ENCODE measurements at regions not wholly inside any gene's neighbourhood (a gene's known extent, or its start where the extent isn't known, plus 50 kb on each side); places are given as distances from the start of the nearest gene placed in this dataset.
"Not testable (repeated sequence)": the region's sequence is repeated elsewhere in the genome, so short reads cannot be mapped to it uniquely, and the experiment has no call there.

DNA sequence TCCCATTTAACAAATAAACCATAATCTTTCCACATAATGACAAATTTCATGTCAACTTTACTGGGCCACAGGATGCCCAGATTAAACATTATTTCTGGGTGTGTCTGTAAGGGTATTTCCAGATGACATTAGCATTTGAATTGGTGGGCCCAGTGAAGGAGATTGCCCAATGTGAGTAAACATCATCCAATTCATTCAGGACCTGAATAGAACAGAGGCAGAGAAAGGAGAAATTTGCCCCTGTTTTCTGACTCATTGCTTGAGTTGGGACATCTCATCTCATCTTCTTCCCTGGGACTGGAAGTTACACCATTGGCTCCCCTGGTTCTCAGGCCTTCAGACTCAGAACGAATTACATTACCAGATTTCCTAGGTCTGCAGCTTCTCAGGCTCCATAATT lies 142.9 kb downstream of the TPBG start:
- in situ Hi-C loops (cut with HindIII; ENCODE audit: low sequenced_read_pairs) = no loop called here
- TF ChIP-seq, protein P1, sequence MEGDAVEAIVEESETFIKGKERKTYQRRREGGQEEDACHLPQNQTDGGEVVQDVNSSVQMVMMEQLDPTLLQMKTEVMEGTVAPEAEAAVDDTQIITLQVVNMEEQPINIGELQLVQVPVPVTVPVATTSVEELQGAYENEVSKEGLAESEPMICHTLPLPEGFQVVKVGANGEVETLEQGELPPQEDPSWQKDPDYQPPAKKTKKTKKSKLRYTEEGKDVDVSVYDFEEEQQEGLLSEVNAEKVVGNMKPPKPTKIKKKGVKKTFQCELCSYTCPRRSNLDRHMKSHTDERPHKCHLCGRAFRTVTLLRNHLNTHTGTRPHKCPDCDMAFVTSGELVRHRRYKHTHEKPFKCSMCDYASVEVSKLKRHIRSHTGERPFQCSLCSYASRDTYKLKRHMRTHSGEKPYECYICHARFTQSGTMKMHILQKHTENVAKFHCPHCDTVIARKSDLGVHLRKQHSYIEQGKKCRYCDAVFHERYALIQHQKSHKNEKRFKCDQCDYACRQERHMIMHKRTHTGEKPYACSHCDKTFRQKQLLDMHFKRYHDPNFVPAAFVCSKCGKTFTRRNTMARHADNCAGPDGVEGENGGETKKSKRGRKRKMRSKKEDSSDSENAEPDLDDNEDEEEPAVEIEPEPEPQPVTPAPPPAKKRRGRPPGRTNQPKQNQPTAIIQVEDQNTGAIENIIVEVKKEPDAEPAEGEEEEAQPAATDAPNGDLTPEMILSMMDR (IDR thresholded peaks at IDR 0.05; ENCODE audit: low read depth, low read length) = no peak
- no peak overlapping the region for H3K4me3 ChIP-seq (ENCODE audit: low read depth, low read length)
- no peak for DNase-seq (ENCODE audit: low read depth, low spot score)

DNA sequence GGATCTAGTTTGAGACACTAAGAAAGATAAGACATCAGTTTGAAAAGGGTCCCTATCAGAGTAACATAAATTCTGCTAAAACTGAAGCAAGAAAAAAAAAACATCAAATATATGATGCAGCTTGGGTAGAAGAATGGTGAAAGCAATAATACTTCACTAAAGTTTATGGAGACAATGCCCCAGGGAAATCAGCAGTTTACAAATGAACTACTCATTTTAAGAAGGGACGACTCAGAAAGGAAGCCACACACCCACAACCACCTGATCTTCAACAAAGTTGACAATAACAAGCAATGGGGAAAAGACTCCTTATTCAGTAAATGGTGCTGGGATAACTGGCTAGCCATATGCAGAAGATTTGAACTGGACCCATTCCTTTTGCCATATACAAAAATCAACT lies 143.5 kb downstream of the TPBG start:
- TF ChIP-seq, protein P1 (IDR thresholded peaks at IDR 0.05; ENCODE audit: low read depth, low read length) = no peak
- in situ Hi-C loops (cut with HindIII; ENCODE audit: low sequenced_read_pairs) = no loop called here
- no peak overlapping the region for H3K4me3 ChIP-seq (ENCODE audit: low read depth, low read length)
- DNase-seq (ENCODE audit: low read depth, low spot score) = peak; percentile 11

DNA sequence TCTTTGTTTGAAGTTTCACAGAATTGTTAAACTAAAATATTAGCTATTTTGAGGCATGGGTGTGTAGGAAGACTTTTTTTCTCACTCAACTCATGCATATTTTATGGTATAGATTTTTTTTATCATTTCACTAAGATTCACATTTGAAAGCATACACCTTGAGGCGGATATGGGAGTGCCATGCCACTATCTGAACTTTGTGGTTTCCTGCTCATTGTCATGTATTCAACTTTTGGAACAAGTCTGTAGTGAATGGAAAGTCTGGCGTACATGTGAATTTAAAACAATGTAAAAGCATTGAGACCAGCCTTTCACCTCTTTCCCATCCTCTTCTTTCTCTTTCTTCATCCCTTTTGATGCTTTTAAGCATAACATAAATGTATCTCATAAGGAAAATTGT lies 147.9 kb downstream of the TPBG start:
- no peak overlapping the region for H3K4me3 ChIP-seq (ENCODE audit: low read depth, low read length)
- TF ChIP-seq, protein P1 (IDR thresholded peaks at IDR 0.05; ENCODE audit: low read depth, low read length) = no peak
- no peak for DNase-seq (ENCODE audit: low read depth, low spot score)
- in situ Hi-C loops (cut with HindIII; ENCODE audit: low sequenced_read_pairs) = no loop called here

DNA sequence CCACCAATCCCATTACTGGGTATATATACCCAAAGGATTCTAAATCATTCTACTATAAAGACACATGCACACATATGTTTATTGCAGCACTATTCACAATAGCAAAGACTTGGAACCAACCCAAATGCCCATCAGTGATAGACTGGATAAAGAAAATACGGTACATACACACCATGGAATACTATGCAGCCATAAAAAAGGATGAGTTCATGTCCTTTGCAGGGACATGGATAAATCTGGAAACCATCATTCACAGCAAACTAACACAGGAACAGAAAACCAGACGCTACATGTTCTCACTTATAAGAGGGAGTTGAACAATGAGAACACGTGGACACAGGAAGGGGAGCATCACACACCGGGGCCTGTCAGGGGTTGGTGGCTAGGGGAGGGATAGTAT lies 154.3 kb downstream of the TPBG start:
- DNase-seq (ENCODE audit: low read depth, low spot score); H3K4me3 ChIP-seq (ENCODE audit: low read depth, low read length); in situ Hi-C loops (cut with HindIII; ENCODE audit: low sequenced_read_pairs): not testable (repeated sequence)

DNA sequence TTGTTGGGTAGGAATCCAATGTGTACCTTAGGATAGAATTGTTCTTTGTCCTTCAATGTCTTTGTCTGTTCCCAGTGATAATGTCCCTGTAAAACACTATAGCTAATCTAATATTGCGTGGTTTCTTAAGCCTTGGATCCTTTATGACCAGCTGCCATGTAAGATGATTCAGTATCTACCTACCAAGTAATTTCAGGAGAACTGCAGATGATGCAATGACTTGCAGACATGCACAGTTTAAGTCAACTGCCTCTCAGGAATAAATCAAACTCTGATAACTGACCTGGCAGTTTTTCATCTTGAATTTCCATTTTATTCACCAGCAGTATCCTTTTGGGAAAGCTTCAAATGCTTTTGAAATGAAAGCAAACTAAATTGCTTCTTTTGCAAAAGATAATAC lies 157.8 kb downstream of the TPBG start:
- H3K4me3 ChIP-seq (ENCODE audit: low read depth, low read length) = no peak overlapping the region
- no peak for DNase-seq (ENCODE audit: low read depth, low spot score)
- TF ChIP-seq, protein P1 (IDR thresholded peaks at IDR 0.05; ENCODE audit: low read depth, low read length) = no peak
- in situ Hi-C loops (cut with HindIII; ENCODE audit: low sequenced_read_pairs) = no loop called here

DNA sequence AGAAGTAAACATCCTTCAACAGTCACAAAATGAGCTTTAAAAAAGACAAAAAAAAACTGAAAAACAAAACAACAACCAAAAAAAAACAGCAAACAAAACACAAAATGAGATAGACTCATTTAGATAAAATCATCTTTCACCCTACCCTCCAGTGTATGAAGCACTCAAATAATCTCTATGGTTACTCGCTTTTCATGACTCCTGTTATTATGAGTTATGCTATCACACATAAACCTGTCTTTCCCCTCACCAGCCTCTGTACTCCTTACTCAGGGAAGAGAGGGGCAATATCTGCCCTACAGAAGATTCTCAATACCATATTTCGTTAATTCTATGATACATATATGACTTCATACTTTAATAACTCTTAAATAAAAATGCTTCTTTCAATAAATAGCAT lies 158.2 kb downstream of the TPBG start:
- in situ Hi-C loops (cut with HindIII; ENCODE audit: low sequenced_read_pairs) = no loop called here
- TF ChIP-seq, protein P1 (IDR thresholded peaks at IDR 0.05; ENCODE audit: low read depth, low read length) = no peak
- H3K4me3 ChIP-seq (ENCODE audit: low read depth, low read length) = no peak overlapping the region
- DNase-seq (ENCODE audit: low read depth, low spot score) = no peak

DNA sequence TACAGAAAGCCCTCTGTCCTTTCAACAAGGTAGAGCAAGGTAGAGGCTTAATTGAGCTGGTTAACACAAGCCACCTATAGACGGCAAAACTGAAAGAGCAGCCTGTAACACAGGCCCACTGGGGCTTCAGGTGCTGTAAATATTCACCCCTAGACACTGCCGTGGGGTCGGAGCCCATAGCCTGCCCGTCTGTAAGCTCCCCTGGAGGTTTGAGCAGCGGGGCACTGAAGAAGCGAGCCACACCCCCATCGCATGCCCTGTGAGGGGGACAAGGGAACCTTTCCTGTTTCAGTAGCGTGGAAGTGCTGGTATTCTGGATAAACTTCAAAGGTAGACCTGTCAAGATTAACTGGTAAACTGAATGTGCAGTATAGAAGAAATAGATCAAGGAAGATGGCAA lies 160.4 kb downstream of the TPBG start:
- TF ChIP-seq, protein P1 (IDR thresholded peaks at IDR 0.05; ENCODE audit: low read depth, low read length) = no peak
- H3K4me3 ChIP-seq (ENCODE audit: low read depth, low read length) = no peak overlapping the region
- in situ Hi-C loops (cut with HindIII; ENCODE audit: low sequenced_read_pairs) = no loop called here
- no peak for DNase-seq (ENCODE audit: low read depth, low spot score)

Measured in astrocyte of the spinal cord (primary cell).